ENCODE measurements at regions not wholly inside any gene's neighbourhood (a gene's known extent, or its start where the extent isn't known, plus 50 kb on each side); places are given as distances from the start of the nearest gene placed in this dataset.

- Histone ChIP-seq H3K9me3 (ENCODE audit: low read depth, low read length) (no peaks in the 10 kb centered on the region), H3K27me3 (ENCODE audit: insufficient read depth, low read length) (no peaks in the 10 kb centered on the region), H3K4me1 (ENCODE audit: insufficient read depth, low read length) (no peaks in the 10 kb centered on the region), H3K4me3 (ENCODE audit: low read length) (no peak overlapping the region)
Observed at GRCh38 chr10:130326954-130327353, 190.8 kb downstream of the GLRX3 start.

DNA sequence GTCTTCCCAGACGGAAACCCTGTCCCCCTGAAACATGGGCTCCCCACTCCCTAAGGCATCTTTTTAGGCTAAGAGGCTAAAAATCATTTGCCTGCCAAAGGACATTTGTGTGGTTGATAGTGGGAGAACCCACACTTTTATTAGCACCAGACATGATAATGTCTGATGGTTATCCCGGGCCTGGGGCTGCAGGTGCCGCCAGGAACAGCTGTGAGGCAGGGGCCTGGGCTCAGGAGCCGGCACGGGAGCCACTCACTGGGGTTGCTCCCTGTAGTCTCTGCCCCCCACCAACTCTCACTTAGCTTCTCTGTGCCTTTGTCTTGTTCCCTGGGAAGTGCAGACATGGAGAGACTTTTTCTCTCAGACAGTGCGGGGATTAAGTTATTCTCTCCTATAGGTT lies 193.6 kb downstream of the GLRX3 start:
- no peaks in the 10 kb centered on the region for H3K4me1 ChIP-seq (ENCODE audit: insufficient read depth, low read length)

DNA sequence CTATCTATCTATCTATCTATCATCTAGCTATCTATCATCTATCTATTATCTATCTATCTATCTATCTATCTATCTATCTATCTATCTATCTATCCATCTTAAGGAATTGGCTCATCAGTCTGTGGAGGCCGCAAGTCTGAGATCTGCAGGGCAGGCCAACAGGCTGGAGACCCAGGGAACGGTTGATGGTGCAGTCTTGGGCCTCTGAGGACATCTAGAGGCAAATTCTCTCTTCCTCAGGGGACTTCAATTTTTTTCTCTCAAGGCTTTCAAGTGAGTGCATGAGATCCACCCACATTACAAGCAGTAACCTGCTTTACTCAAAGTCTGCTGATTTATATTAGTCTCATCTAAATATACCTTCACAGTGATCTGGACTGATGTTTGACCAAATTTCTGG lies 197.0 kb downstream of the GLRX3 start:
- no peak overlapping the region for H3K4me3 ChIP-seq (ENCODE audit: low read length)
- H3K27me3 ChIP-seq (ENCODE audit: insufficient read depth, low read length), result no peaks in the 10 kb centered on the region
- H3K9me3 ChIP-seq (ENCODE audit: low read depth, low read length), result no peaks in the 10 kb centered on the region
- H3K4me1 ChIP-seq (ENCODE audit: insufficient read depth, low read length), result no peaks in the 10 kb centered on the region

More for the DNA sequence above, 193.6 kb downstream of the GLRX3 start:
- Histone ChIP-seq H3K4me3 (ENCODE audit: low read length) (no peak overlapping the region), H3K27me3 (ENCODE audit: insufficient read depth, low read length) (no peaks in the 10 kb centered on the region), H3K9me3 (ENCODE audit: low read depth, low read length) (no peaks in the 10 kb centered on the region)

DNA sequence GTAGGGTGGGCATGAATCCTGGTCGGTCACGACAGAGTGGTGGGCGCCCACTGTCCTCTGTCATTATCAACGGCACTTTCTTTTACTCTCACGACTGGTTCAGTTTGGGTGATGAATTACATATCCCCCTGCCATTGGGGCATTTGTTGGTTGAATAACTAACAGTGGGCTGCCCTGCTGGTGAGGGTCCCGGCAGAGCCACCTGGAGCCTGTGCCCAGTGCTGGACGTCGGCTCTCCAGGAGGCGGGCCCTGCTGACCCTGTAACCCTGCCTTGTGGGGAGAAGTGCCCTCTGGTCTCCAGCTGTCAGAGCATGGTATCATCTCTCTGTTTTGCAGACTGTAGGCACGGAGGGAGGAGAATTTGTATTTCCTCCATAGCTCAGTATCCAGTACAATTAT lies 199.1 kb downstream of the GLRX3 start:
- H3K9me3 ChIP-seq (ENCODE audit: low read depth, low read length), result no peaks in the 10 kb centered on the region

GRCh38 chr10:130336617-130337304 lies 200.6 kb downstream of the GLRX3 start:
- H3K9me3 ChIP-seq (ENCODE audit: low read depth, low read length), result no peaks in the 10 kb centered on the region

More for the DNA sequence above, 199.1 kb downstream of the GLRX3 start:
- Histone ChIP-seq H3K4me1 (ENCODE audit: insufficient read depth, low read length) (no peaks in the 10 kb centered on the region), H3K27me3 (ENCODE audit: insufficient read depth, low read length) (no peaks in the 10 kb centered on the region), H3K4me3 (ENCODE audit: low read length) (no peak overlapping the region)

GRCh38 chr10:130337305-130337640 lies 201.1 kb downstream of the GLRX3 start:
- Histone ChIP-seq H3K27me3 (ENCODE audit: insufficient read depth, low read length) (no peaks in the 10 kb centered on the region), H3K4me3 (ENCODE audit: low read length) (no peak overlapping the region), H3K4me1 (ENCODE audit: insufficient read depth, low read length) (no peaks in the 10 kb centered on the region), H3K9me3 (ENCODE audit: low read depth, low read length) (no peaks in the 10 kb centered on the region)

More at GRCh38 chr10:130336617-130337304, 200.6 kb downstream of the GLRX3 start:
- no peak overlapping the region for H3K4me3 ChIP-seq (ENCODE audit: low read length)
- no peaks in the 10 kb centered on the region for H3K27me3 ChIP-seq (ENCODE audit: insufficient read depth, low read length)
- H3K4me1 ChIP-seq (ENCODE audit: insufficient read depth, low read length), result no peaks in the 10 kb centered on the region

DNA sequence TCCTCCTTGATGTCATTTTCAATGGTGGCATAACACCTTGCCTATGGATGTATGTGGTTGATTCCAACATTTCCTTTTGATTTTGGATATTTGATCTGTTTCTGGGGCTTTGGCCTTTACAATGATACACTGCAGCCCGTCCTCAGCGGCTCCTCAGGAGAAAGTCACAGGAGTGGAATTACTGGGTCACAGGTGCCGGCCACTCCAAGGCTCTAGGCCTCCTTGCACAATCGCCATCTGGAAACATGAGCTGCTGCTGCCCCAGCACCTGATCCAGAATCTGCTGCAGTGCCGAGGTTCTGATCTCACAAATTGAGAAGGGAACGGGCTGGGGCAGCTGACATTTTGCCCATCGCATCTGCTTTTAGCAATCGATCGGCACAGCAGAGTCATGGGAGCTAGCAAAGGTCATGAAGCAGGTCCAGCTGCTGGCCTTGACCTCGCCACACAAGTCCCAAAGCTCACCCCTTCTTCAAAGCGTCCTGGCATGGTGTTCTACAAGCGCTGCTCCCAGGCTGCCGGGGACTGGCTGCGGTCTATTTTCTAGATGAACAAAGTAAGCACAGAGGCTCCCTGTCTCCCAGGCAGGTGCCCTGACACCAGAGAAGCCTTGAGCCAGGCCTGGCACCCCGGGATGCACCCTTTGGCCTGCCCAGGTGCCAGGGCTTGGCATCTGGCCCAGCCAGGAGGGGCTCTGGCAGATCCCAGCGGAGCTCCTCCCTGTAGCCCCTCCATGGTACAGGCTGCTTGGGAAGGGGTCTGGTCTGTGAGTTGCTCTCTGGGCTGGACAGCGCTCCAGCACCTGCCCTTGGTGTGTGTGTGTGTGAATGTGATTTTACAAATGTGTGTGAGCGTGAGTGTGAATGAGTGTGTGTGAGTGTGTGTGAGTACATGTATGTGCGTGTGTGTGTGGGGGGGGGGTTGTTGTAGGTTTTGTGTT lies 201.8 kb downstream of the GLRX3 start:
- Histone ChIP-seq H3K4me1 (ENCODE audit: insufficient read depth, low read length) (no peaks in the 10 kb centered on the region), H3K4me3 (ENCODE audit: low read length) (no peak overlapping the region), H3K9me3 (ENCODE audit: low read depth, low read length) (no peaks in the 10 kb centered on the region), H3K27me3 (ENCODE audit: insufficient read depth, low read length) (no peaks in the 10 kb centered on the region)

GRCh38 chr10:130338636-130339024 lies 202.4 kb downstream of the GLRX3 start:
- H3K9me3 ChIP-seq (ENCODE audit: low read depth, low read length), result no peaks in the 10 kb centered on the region
- no peak overlapping the region for H3K4me3 ChIP-seq (ENCODE audit: low read length)

DNA sequence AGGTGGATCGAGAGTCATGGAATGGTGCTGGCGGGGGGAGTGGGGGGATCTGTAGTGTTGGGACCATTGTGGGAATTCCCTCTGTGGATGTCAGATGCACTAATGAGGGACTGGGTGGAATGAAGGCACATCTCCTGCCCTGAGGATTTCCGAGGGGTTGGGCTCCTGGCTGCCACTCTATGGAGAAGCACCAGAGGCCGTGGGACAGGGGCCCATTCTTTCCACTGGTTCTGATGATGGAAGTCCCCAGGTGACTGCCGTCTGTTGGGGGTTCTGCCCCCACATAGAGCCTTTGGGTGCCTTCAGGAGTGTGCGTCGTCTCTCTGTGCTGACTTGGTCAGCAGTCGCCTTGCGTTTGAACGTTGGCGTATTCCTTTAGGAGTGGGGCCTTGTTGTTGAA lies 202.9 kb downstream of the GLRX3 start:
- H3K4me1 ChIP-seq (ENCODE audit: insufficient read depth, low read length), result no peaks in the 10 kb centered on the region
- no peaks in the 10 kb centered on the region for H3K9me3 ChIP-seq (ENCODE audit: low read depth, low read length)
- no peaks in the 10 kb centered on the region for H3K27me3 ChIP-seq (ENCODE audit: insufficient read depth, low read length)
- no peak overlapping the region for H3K4me3 ChIP-seq (ENCODE audit: low read length)

More at GRCh38 chr10:130338636-130339024, 202.4 kb downstream of the GLRX3 start:
- Histone ChIP-seq H3K27me3 (ENCODE audit: insufficient read depth, low read length) (no peaks in the 10 kb centered on the region), H3K4me1 (ENCODE audit: insufficient read depth, low read length) (no peaks in the 10 kb centered on the region)

DNA sequence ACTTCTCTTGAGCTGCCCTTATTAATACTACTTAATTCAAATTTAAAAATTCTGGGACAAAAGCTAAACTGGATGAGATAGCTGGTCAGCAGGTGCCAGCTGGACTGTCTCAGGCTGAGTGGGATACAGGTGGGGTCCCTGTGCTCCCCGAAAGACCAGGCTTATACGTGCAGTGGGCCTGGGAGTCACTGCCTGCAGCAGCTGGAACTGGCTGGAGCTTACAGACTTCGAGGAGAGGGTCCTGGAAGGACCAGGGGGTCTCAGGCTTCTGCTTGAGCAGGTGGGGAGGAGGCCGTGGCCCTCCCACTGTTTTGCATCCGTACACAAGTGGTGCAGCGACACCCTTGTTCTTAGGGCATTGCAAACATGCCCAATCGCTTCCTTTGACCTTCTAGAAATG lies 203.7 kb downstream of the GLRX3 start:
- Histone ChIP-seq H3K4me3 (ENCODE audit: low read length) (no peak overlapping the region), H3K9me3 (ENCODE audit: low read depth, low read length) (no peaks in the 10 kb centered on the region), H3K27me3 (ENCODE audit: insufficient read depth, low read length) (no peaks in the 10 kb centered on the region), H3K4me1 (ENCODE audit: insufficient read depth, low read length) (no peaks in the 10 kb centered on the region)

DNA sequence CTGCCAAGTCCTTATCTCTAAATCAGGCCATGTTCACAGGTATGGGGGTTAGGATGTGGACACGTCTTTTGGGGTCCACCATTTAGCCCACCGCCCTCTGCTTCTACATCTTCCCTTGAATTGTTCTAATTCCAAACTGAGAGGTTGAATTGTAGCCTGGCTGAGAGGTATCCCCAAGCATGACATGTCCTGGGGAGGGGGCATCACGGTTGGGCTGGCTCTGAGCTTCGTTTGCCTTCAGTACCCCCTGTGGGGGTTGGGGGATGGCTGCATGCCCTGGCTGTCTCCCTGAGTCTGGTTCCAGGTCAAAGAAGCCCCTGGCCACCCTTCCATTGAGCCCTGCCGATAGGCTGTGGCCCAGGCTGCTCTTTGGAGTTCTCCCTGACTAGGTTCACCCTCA lies 204.6 kb downstream of the GLRX3 start:
- Histone ChIP-seq H3K4me3 (ENCODE audit: low read length) (no peak overlapping the region), H3K4me1 (ENCODE audit: insufficient read depth, low read length) (no peaks in the 10 kb centered on the region), H3K9me3 (ENCODE audit: low read depth, low read length) (no peaks in the 10 kb centered on the region), H3K27me3 (ENCODE audit: insufficient read depth, low read length) (no peaks in the 10 kb centered on the region)

- Histone ChIP-seq H3K9me3 (ENCODE audit: low read depth, low read length) (no peaks in the 10 kb centered on the region), H3K4me3 (ENCODE audit: low read length) (no peak overlapping the region), H3K27me3 (ENCODE audit: insufficient read depth, low read length) (no peaks in the 10 kb centered on the region), H3K4me1 (ENCODE audit: insufficient read depth, low read length) (no peaks in the 10 kb centered on the region)
Observed at GRCh38 chr10:130341356-130341755, 205.2 kb downstream of the GLRX3 start.

GRCh38 chr10:130345728-130346127 lies 209.5 kb downstream of the GLRX3 start:
- H3K27me3 ChIP-seq (ENCODE audit: insufficient read depth, low read length), result no peaks in the 10 kb centered on the region
- no peaks in the 10 kb centered on the region for H3K9me3 ChIP-seq (ENCODE audit: low read depth, low read length)
- no peak overlapping the region for H3K4me3 ChIP-seq (ENCODE audit: low read length)
- no peaks in the 10 kb centered on the region for H3K4me1 ChIP-seq (ENCODE audit: insufficient read depth, low read length)

DNA sequence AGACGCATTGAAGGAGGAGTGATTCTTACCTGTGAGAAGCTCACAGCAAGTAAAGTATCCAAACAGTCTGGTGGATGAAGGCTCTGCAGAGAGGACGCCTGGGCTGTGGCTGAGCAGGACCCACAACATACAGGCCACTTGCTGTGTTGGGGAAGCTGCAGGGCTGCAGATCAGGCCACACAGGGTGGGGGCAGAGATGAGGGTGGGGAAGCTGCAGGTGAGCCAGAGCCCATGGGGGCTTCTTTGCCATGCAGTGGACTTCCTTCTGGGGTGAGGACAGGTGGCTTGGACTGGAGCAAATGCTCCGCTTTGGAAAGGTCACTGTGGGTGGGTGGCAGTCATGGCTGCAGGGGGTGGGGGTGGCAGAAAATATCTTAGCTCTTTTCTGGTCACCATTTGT lies 214.8 kb downstream of the GLRX3 start:
- Histone ChIP-seq H3K4me3 (ENCODE audit: low read length) (no peak overlapping the region), H3K27me3 (ENCODE audit: insufficient read depth, low read length) (no peaks in the 10 kb centered on the region), H3K9me3 (ENCODE audit: low read depth, low read length) (no peaks in the 10 kb centered on the region), H3K4me1 (ENCODE audit: insufficient read depth, low read length) (no peaks in the 10 kb centered on the region)

DNA sequence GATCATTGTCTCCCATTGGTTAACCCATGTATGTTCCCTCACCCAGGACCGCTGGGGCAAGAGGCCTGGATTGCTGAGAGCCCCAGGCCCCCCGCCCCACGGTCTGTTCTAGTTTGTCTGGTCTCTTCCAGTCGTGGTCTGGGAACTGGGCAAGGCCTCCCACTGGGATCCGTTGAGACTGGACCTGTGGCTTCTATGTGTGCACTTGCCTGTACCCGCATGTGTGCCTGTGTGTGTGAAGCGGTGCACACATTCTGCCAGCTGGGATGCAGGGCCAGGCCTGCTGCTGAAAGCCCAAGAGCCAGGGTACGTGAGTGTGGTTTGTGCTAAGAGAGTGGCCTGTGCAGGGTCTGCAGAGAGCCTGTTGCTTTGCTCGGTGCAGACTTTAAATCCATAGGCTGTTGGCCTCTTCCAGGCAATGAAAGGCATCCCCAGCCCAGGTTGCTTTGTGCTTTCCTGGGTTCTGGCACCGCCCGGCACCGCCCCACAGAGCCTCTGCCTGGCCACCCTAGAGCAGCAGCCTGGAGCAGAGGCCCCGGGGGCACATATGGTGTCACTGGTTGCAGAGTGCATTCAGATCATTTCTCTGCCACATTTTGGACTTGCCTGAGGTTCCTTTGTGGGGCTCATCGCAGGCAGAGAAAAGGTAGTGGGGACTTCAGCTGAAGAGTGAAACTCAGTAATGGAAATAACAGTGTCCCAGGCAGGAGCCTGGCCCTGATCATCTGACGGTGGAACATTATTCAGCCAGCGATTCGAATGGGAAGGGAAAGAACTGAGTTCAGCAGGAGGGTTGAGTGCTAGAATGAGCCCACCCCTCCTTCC lies 215.5 kb downstream of the GLRX3 start:
- no peaks in the 10 kb centered on the region for H3K4me1 ChIP-seq (ENCODE audit: insufficient read depth, low read length)
- no peaks in the 10 kb centered on the region for H3K9me3 ChIP-seq (ENCODE audit: low read depth, low read length)
- H3K4me3 ChIP-seq (ENCODE audit: low read length), result no peak overlapping the region
- H3K27me3 ChIP-seq (ENCODE audit: insufficient read depth, low read length), result no peaks in the 10 kb centered on the region

Measured in mononuclear cell (primary cell).